ENCODE measurements at regions not wholly inside any gene's neighbourhood (a gene's known extent, or its start where the extent isn't known, plus 50 kb on each side); places are given as distances from the start of the nearest gene placed in this dataset.

GRCh38 chr3:29186131-29186599 is 94.7 kb upstream of the RBMS3 start (continued):
- TF ChIP-seq CHD7 (IDR thresholded peaks at IDR 0.05; ENCODE audit: insufficient replicate concordance, low read length) (no peak), SRF (IDR thresholded peaks at IDR 0.05; ENCODE audit: low read depth, low read length) (no peak), RBBP5 (IDR thresholded peaks at IDR 0.05; ENCODE audit: borderline replicate concordance, low read depth, low read length) (no peak), TCF12 (IDR thresholded peaks at IDR 0.05; ENCODE audit: low read depth, low read length) (no peak), CBX5 (IDR thresholded peaks at IDR 0.05; ENCODE audit: low read depth, low read length) (no peak), ASH2L (IDR thresholded peaks at IDR 0.05; ENCODE audit: low read length) (no peak), JUN (IDR thresholded peaks at IDR 0.05; ENCODE audit: low read depth, low read length) (no peak), PHF8 (conservative IDR thresholded peaks at IDR 0.05; ENCODE audit: low read depth, low read length) (no peak), BACH1 (IDR thresholded peaks at IDR 0.05; ENCODE audit: low read length) (no peak)
- TF ChIP-seq, protein P1, sequence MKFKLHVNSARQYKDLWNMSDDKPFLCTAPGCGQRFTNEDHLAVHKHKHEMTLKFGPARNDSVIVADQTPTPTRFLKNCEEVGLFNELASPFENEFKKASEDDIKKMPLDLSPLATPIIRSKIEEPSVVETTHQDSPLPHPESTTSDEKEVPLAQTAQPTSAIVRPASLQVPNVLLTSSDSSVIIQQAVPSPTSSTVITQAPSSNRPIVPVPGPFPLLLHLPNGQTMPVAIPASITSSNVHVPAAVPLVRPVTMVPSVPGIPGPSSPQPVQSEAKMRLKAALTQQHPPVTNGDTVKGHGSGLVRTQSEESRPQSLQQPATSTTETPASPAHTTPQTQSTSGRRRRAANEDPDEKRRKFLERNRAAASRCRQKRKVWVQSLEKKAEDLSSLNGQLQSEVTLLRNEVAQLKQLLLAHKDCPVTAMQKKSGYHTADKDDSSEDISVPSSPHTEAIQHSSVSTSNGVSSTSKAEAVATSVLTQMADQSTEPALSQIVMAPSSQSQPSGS (IDR thresholded peaks at IDR 0.05; ENCODE audit: low read length), result no peak

Data from H1 (cell line).